HCT116 (cell line): ENCODE measurements at regions not wholly inside any gene's neighbourhood (a gene's known extent, or its start where the extent isn't known, plus 50 kb on each side); places are given as distances from the start of the nearest gene placed in this dataset.

Experiments used
- ATAC-seq: fragments of 200-7000 bp; cut with Tn5 transposase; 2 replicates; pipeline ENCODE4 v1.9.1; 2020; ENCODE audit warnings: mild to moderate bottlenecking, moderate library complexity
- BruUV-seq: library from RNA; stranded (reverse); fragments of 400-500 nt; replicated peaks from 2 replicates; lab custom pipeline; 2021; lab: Mats Ljungman, UMichigan
- CTCF ChIA-PET: fragments of 300-600 bp; sonication (Branson Sonifier 250); formaldehyde crosslinking; loops from one replicate; lab custom pipeline; 2021; ENCODE audit warnings: antibody characterized with exemption; lab: Charles Lee
- POLR2A ChIA-PET: fragments of 300-600, 350-600 bp; sonication (Branson Sonifier 250); formaldehyde crosslinking; loops from one replicate; lab custom pipeline; 2021; ENCODE audit warnings: antibody characterized with exemption; lab: Charles Lee
- RAD21 ChIA-PET, 2 experiments: fragments of 300-600 bp; sonication (Branson Sonifier 250); formaldehyde crosslinking; loops; one replicate each; lab custom pipeline; 2023; ENCODE audit warnings: low total read pairs in 2 of 2; ENCODE audit not compliant: uncharacterized antibody in 2 of 2, unreplicated experiment in 2 of 2, low non-redundant PET in 1 of 2; lab: Charles Lee
- DNase-seq: peaks from one replicate; pipeline ENCODE4 v3.0.0-alpha.2; 2010; ENCODE audit warnings: low read depth, low spot score
- H2AFZ ChIP-seq: fragments of 200-600 bp; shearing (Covaris generic), sonication (generic); 2 replicates; pipeline ENCODE4 v1.6.1; 2017; ENCODE audit warnings: low read depth, mixed run types, mixed read lengths, antibody characterized with exemption, low read length; ENCODE audit not compliant: poor library complexity, severe bottlenecking
- H3K27ac ChIP-seq: 2 replicates; pipeline ENCODE4 v1.5.1; 2012; ENCODE audit warnings: low read depth, low read length
- H3K27me3 ChIP-seq: fragments of 200-600 bp; sonication (generic); 2 replicates; pipeline ENCODE4 v1.6.1; 2016; ENCODE audit warnings: mixed run types, low read length, mixed read lengths; ENCODE audit not compliant: insufficient read depth
- H3K36me3 ChIP-seq, 2 experiments: fragments of 200-500 bp in 1 of 2; fragments of 200-600 bp in 1 of 2; sonication (Bioruptor generic) in 1 of 2; sonication (generic) in 1 of 2; 2 replicates each; pipeline versions ENCODE4 v1.5.1 to v1.6.1; 2014 to 2016; ENCODE audit warnings: low read length in 2 of 2, inconsistent platforms in 1 of 2, mixed read lengths in 1 of 2, mixed run types in 1 of 2; ENCODE audit not compliant: insufficient read depth in 2 of 2, control insufficient read depth in 1 of 2
- H3K4me1 ChIP-seq, 2 experiments: fragments of 200-600 bp in 1 of 2; sonication (generic) in 1 of 2; 2 replicates each; pipeline versions ENCODE4 v1.5.1 to v1.6.1; 2012 to 2017; ENCODE audit warnings: low read length in 2 of 2, inconsistent platforms in 1 of 2, mild to moderate bottlenecking in 1 of 2, mixed read lengths in 1 of 2, mixed run types in 1 of 2, moderate library complexity in 1 of 2; ENCODE audit not compliant: insufficient read depth in 2 of 2, control insufficient read depth in 1 of 2
- H3K4me2 ChIP-seq: fragments of 200-600 bp; sonication (generic); 2 replicates; pipeline ENCODE4 v1.6.1; 2017; ENCODE audit warnings: mixed run types, low read length, mixed read lengths
- H3K4me3 ChIP-seq, 2 experiments: fragments of 200-600 bp in 1 of 2; sonication (generic) in 1 of 2; replicated peaks in 1 of 2; 2 replicates each; pipeline ENCODE4 v1.5.1; 2011 to 2016; ENCODE audit warnings: low read length in 2 of 2, control low read depth in 1 of 2, low read depth in 1 of 2, mild to moderate bottlenecking in 1 of 2, mixed read lengths in 1 of 2, mixed run types in 1 of 2
- H3K79me2 ChIP-seq: fragments of 200-600 bp; sonication (generic); 2 replicates; pipeline ENCODE4 v1.6.1; 2017; ENCODE audit warnings: mild to moderate bottlenecking, mixed run types, low read length, moderate library complexity, mixed read lengths; ENCODE audit not compliant: insufficient read depth
- H3K9ac ChIP-seq: fragments of 200-600 bp; sonication (generic); 2 replicates; pipeline ENCODE4 v1.6.1; 2016; ENCODE audit warnings: low read length, mixed read lengths
- H3K9me2 ChIP-seq: fragments of 200-600 bp; sonication (generic), shearing (Covaris generic); 2 replicates; pipeline ENCODE4 v1.6.1; 2017; ENCODE audit warnings: mixed run types, mild to moderate bottlenecking, moderate library complexity; ENCODE audit not compliant: insufficient read depth
- H3K9me3 ChIP-seq, 2 experiments: fragments of 200-500 bp in 1 of 2; fragments of 200-600 bp in 1 of 2; sonication (Bioruptor generic) in 1 of 2; sonication (generic) in 1 of 2; 2 replicates each; pipeline ENCODE4 v1.6.1; 2014 to 2017; ENCODE audit warnings: low read length in 2 of 2, mixed read lengths in 2 of 2, inconsistent platforms in 1 of 2, low read depth in 1 of 2, mild to moderate bottlenecking in 1 of 2, mixed run types in 1 of 2, moderate library complexity in 1 of 2; ENCODE audit not compliant: control insufficient read depth in 1 of 2, insufficient read depth in 1 of 2
- H4K20me1 ChIP-seq: fragments of 200-600 bp; sonication (generic), shearing (Covaris generic); 2 replicates; pipeline ENCODE4 v1.6.1; 2017; ENCODE audit warnings: mixed run types, mild to moderate bottlenecking, moderate library complexity; ENCODE audit not compliant: insufficient read depth
- CEBPB ChIP-seq: IDR thresholded peaks from 2 replicates; pipeline ENCODE4 v1.6.1; 2012; ENCODE audit warnings: low read depth
- EGR1 ChIP-seq: IDR thresholded peaks from 2 replicates; pipeline ENCODE4 v1.6.1; 2012; ENCODE audit warnings: low read depth
- ELF1 ChIP-seq: IDR thresholded peaks from 2 replicates; pipeline ENCODE4 v1.6.1; 2012; ENCODE audit warnings: low read depth, borderline replicate concordance
- EZH2phosphoT487 ChIP-seq: fragments of 200-600 bp; IDR thresholded peaks from 2 replicates; pipeline ENCODE4 v1.6.1; 2018; ENCODE audit warnings: antibody characterized with exemption, borderline replicate concordance
- JUND ChIP-seq: IDR thresholded peaks from 2 replicates; pipeline ENCODE4 v1.6.1; 2012
- POLR2AphosphoS5 ChIP-seq: IDR thresholded peaks from 2 replicates; pipeline ENCODE4 v1.6.1; 2011; ENCODE audit warnings: mild to moderate bottlenecking, low read depth, low read length, moderate library complexity
- RAD21 ChIP-seq: IDR thresholded peaks from 2 replicates; pipeline ENCODE4 v1.6.1; 2012; ENCODE audit warnings: low read depth, mild to moderate bottlenecking
- SP1 ChIP-seq: IDR thresholded peaks from 2 replicates; pipeline ENCODE4 v1.6.1; 2012; ENCODE audit warnings: low read depth
- SRF ChIP-seq: IDR thresholded peaks from 2 replicates; pipeline ENCODE4 v1.6.1; 2012; ENCODE audit warnings: low read depth
- YY1 ChIP-seq: IDR thresholded peaks from 2 replicates; pipeline ENCODE4 v1.6.1; 2011; ENCODE audit warnings: low read length, low read depth, moderate library complexity, mild to moderate bottlenecking; ENCODE audit not compliant: insufficient replicate concordance; ENCODE audit errors: extremely low read depth
- ZFX ChIP-seq: fragments of 450-650 bp; IDR thresholded peaks from 2 replicates; pipeline ENCODE4 v1.6.1; 2017
- ZNF274 ChIP-seq: fragments of 200-500 bp; sonication (Bioruptor generic); IDR thresholded peaks from 2 replicates; pipeline ENCODE4 v1.6.1; 2014; ENCODE audit warnings: mild to moderate bottlenecking, low read depth, low read length, inconsistent platforms
- intact Hi-C: fragments of 100-400 bp; cut with micrococcal nuclease; formaldehyde crosslinking; loops from 2 replicates; pipeline ENCODE4 v1.10.0; 2022
- TF ChIP-seq, protein P1 (sequence below): IDR thresholded peaks from 2 replicates; pipeline ENCODE4 v1.6.1; 2012
- TF ChIP-seq, protein P2 (sequence below): IDR thresholded peaks from 2 replicates; pipeline ENCODE4 v1.6.1; 2012
- TF ChIP-seq, protein P3 (sequence below), 3 experiments: fragments of 200-600 bp in 1 of 3; sonication (generic) in 1 of 3; IDR thresholded peaks in 2 of 3; conservative IDR thresholded peaks in 1 of 3; 2 replicates each; pipeline ENCODE4 v1.5.1; 2012 to 2017; ENCODE audit warnings: low read depth in 2 of 3, low read length in 2 of 3, antibody characterized with exemption in 1 of 3, borderline replicate concordance in 1 of 3, control low read depth in 1 of 3, mild to moderate bottlenecking in 1 of 3, mixed read lengths in 1 of 3, mixed run types in 1 of 3, moderate library complexity in 1 of 3; ENCODE audit not compliant: insufficient read depth in 1 of 3

DNA sequence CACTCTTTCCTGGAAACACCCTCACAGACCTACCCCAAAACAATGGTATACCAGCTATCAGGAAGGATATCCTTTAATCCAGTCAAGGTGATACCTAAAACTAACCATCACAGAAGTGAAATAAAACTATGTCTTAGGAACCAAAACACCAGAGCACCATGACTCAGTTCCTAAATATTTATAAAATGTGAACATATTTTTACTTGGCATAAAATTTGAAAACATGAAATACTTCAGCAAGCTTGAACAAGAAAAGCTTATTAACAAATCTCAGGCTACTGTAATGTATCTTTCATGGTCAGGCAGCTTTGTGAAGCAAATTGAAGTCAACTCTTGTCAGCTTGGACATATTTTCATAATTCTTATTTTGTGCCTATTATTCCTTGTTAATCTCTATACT lies 440.8 kb upstream of the CDH20 start:
- Histone ChIP-seq H3K4me2 (peak overlapping the region; percentile 27; the same call in 1 of the 2 replicates), H2AFZ (no peak overlapping the region), H3K9ac (no peak overlapping the region), H3K4me3 (no peak overlapping the region), H3K27ac (no peak overlapping the region)
- POLR2A ChIA-PET: no interaction called here
- no peak for DNase-seq
- CTCF ChIA-PET: no interaction called here
- RAD21 ChIA-PET: no interaction called here
- intact Hi-C loops: no loop called here
- TF ChIP-seq, protein P1, sequence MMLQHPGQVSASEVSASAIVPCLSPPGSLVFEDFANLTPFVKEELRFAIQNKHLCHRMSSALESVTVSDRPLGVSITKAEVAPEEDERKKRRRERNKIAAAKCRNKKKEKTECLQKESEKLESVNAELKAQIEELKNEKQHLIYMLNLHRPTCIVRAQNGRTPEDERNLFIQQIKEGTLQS: no peak
- TF ChIP-seq, protein P2, sequence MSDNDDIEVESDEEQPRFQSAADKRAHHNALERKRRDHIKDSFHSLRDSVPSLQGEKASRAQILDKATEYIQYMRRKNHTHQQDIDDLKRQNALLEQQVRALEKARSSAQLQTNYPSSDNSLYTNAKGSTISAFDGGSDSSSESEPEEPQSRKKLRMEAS: no peak
- TF ChIP-seq ZNF274: no peak
- TF ChIP-seq POLR2AphosphoS5: no peak
- no peak for TF ChIP-seq YY1
- TF ChIP-seq EGR1: no peak
- TF ChIP-seq ELF1: no peak
- TF ChIP-seq EZH2phosphoT487: no peak
- no peak for TF ChIP-seq SP1
- TF ChIP-seq CEBPB: no peak
- no peak for TF ChIP-seq JUND
- TF ChIP-seq SRF: no peak
- TF ChIP-seq, protein P3, sequence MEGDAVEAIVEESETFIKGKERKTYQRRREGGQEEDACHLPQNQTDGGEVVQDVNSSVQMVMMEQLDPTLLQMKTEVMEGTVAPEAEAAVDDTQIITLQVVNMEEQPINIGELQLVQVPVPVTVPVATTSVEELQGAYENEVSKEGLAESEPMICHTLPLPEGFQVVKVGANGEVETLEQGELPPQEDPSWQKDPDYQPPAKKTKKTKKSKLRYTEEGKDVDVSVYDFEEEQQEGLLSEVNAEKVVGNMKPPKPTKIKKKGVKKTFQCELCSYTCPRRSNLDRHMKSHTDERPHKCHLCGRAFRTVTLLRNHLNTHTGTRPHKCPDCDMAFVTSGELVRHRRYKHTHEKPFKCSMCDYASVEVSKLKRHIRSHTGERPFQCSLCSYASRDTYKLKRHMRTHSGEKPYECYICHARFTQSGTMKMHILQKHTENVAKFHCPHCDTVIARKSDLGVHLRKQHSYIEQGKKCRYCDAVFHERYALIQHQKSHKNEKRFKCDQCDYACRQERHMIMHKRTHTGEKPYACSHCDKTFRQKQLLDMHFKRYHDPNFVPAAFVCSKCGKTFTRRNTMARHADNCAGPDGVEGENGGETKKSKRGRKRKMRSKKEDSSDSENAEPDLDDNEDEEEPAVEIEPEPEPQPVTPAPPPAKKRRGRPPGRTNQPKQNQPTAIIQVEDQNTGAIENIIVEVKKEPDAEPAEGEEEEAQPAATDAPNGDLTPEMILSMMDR (IDR thresholded peaks at IDR 0.05 in 2 of 3, conservative IDR thresholded peaks at IDR 0.05 in 1 of 3; ENCODE audit: borderline replicate concordance in 1 of 3, insufficient read depth in 1 of 3, low read depth in 2 of 3, low read length in 2 of 3): no peak
- TF ChIP-seq ZFX: no peak
- no peak for TF ChIP-seq RAD21
- TF ChIP-seq, all 23 proteins: peak for 0
- peaks cover 3 to 11% of the 10 kb centered on the region in 2 experiments; a peak in 2 of 4 replicates for H3K4me1 ChIP-seq
- H3K27me3 ChIP-seq: no peaks in the 10 kb centered on the region
- ATAC-seq: no peak
- H3K9me3 ChIP-seq: no peaks in the 10 kb centered on the region
- H3K36me3 ChIP-seq: no peaks in the 10 kb centered on the region
- H4K20me1 ChIP-seq: no peaks in the 10 kb centered on the region
- BruUV-seq: no TSS peak
- no peaks in the 10 kb centered on the region for H3K79me2 ChIP-seq
- H3K9me2 ChIP-seq: no peaks in the 10 kb centered on the region
